HCT116 (cell line): ENCODE measurements at regions not wholly inside any gene's neighbourhood (a gene's known extent, or its start where the extent isn't known, plus 50 kb on each side); places are given as distances from the start of the nearest gene placed in this dataset.

ENCODE experiments used
- ATAC-seq: fragments of 200-7000 bp; cut with Tn5 transposase; 2 replicates; pipeline ENCODE4 v1.9.1; 2020; ENCODE audit warnings: mild to moderate bottlenecking, moderate library complexity
- BruUV-seq: library from RNA; stranded (reverse); fragments of 400-500 nt; replicated peaks from 2 replicates; lab custom pipeline; 2021; lab: Mats Ljungman, UMichigan
- CTCF ChIA-PET: fragments of 300-600 bp; sonication (Branson Sonifier 250); formaldehyde crosslinking; loops from one replicate; lab custom pipeline; 2021; ENCODE audit warnings: antibody characterized with exemption; lab: Charles Lee
- POLR2A ChIA-PET: fragments of 300-600, 350-600 bp; sonication (Branson Sonifier 250); formaldehyde crosslinking; loops from one replicate; lab custom pipeline; 2021; ENCODE audit warnings: antibody characterized with exemption; lab: Charles Lee
- RAD21 ChIA-PET, 2 experiments: fragments of 300-600 bp; sonication (Branson Sonifier 250); formaldehyde crosslinking; loops; one replicate each; lab custom pipeline; 2023; ENCODE audit warnings: low total read pairs in 2 of 2; ENCODE audit not compliant: uncharacterized antibody in 2 of 2, unreplicated experiment in 2 of 2, low non-redundant PET in 1 of 2; lab: Charles Lee
- DNase-seq: peaks from one replicate; pipeline ENCODE4 v3.0.0-alpha.2; 2010; ENCODE audit warnings: low read depth, low spot score
- H2AFZ ChIP-seq: fragments of 200-600 bp; shearing (Covaris generic), sonication (generic); 2 replicates; pipeline ENCODE4 v1.6.1; 2017; ENCODE audit warnings: low read depth, mixed run types, mixed read lengths, antibody characterized with exemption, low read length; ENCODE audit not compliant: poor library complexity, severe bottlenecking
- H3K27ac ChIP-seq: 2 replicates; pipeline ENCODE4 v1.5.1; 2012; ENCODE audit warnings: low read depth, low read length
- H3K27me3 ChIP-seq: fragments of 200-600 bp; sonication (generic); 2 replicates; pipeline ENCODE4 v1.6.1; 2016; ENCODE audit warnings: mixed run types, low read length, mixed read lengths; ENCODE audit not compliant: insufficient read depth
- H3K36me3 ChIP-seq, 2 experiments: fragments of 200-500 bp in 1 of 2; fragments of 200-600 bp in 1 of 2; sonication (Bioruptor generic) in 1 of 2; sonication (generic) in 1 of 2; 2 replicates each; pipeline versions ENCODE4 v1.5.1 to v1.6.1; 2014 to 2016; ENCODE audit warnings: low read length in 2 of 2, inconsistent platforms in 1 of 2, mixed read lengths in 1 of 2, mixed run types in 1 of 2; ENCODE audit not compliant: insufficient read depth in 2 of 2, control insufficient read depth in 1 of 2
- H3K4me1 ChIP-seq, 2 experiments: fragments of 200-600 bp in 1 of 2; sonication (generic) in 1 of 2; 2 replicates each; pipeline versions ENCODE4 v1.5.1 to v1.6.1; 2012 to 2017; ENCODE audit warnings: low read length in 2 of 2, inconsistent platforms in 1 of 2, mild to moderate bottlenecking in 1 of 2, mixed read lengths in 1 of 2, mixed run types in 1 of 2, moderate library complexity in 1 of 2; ENCODE audit not compliant: insufficient read depth in 2 of 2, control insufficient read depth in 1 of 2
- H3K4me2 ChIP-seq: fragments of 200-600 bp; sonication (generic); 2 replicates; pipeline ENCODE4 v1.6.1; 2017; ENCODE audit warnings: mixed run types, low read length, mixed read lengths
- H3K4me3 ChIP-seq, 2 experiments: fragments of 200-600 bp in 1 of 2; sonication (generic) in 1 of 2; replicated peaks in 1 of 2; 2 replicates each; pipeline ENCODE4 v1.5.1; 2011 to 2016; ENCODE audit warnings: low read length in 2 of 2, control low read depth in 1 of 2, low read depth in 1 of 2, mild to moderate bottlenecking in 1 of 2, mixed read lengths in 1 of 2, mixed run types in 1 of 2
- H3K79me2 ChIP-seq: fragments of 200-600 bp; sonication (generic); 2 replicates; pipeline ENCODE4 v1.6.1; 2017; ENCODE audit warnings: mild to moderate bottlenecking, mixed run types, low read length, moderate library complexity, mixed read lengths; ENCODE audit not compliant: insufficient read depth
- H3K9ac ChIP-seq: fragments of 200-600 bp; sonication (generic); 2 replicates; pipeline ENCODE4 v1.6.1; 2016; ENCODE audit warnings: low read length, mixed read lengths
- H3K9me2 ChIP-seq: fragments of 200-600 bp; sonication (generic), shearing (Covaris generic); 2 replicates; pipeline ENCODE4 v1.6.1; 2017; ENCODE audit warnings: mixed run types, mild to moderate bottlenecking, moderate library complexity; ENCODE audit not compliant: insufficient read depth
- H3K9me3 ChIP-seq, 2 experiments: fragments of 200-500 bp in 1 of 2; fragments of 200-600 bp in 1 of 2; sonication (Bioruptor generic) in 1 of 2; sonication (generic) in 1 of 2; 2 replicates each; pipeline ENCODE4 v1.6.1; 2014 to 2017; ENCODE audit warnings: low read length in 2 of 2, mixed read lengths in 2 of 2, inconsistent platforms in 1 of 2, low read depth in 1 of 2, mild to moderate bottlenecking in 1 of 2, mixed run types in 1 of 2, moderate library complexity in 1 of 2; ENCODE audit not compliant: control insufficient read depth in 1 of 2, insufficient read depth in 1 of 2
- H4K20me1 ChIP-seq: fragments of 200-600 bp; sonication (generic), shearing (Covaris generic); 2 replicates; pipeline ENCODE4 v1.6.1; 2017; ENCODE audit warnings: mixed run types, mild to moderate bottlenecking, moderate library complexity; ENCODE audit not compliant: insufficient read depth
- CEBPB ChIP-seq: IDR thresholded peaks from 2 replicates; pipeline ENCODE4 v1.6.1; 2012; ENCODE audit warnings: low read depth
- EGR1 ChIP-seq: IDR thresholded peaks from 2 replicates; pipeline ENCODE4 v1.6.1; 2012; ENCODE audit warnings: low read depth
- ELF1 ChIP-seq: IDR thresholded peaks from 2 replicates; pipeline ENCODE4 v1.6.1; 2012; ENCODE audit warnings: low read depth, borderline replicate concordance
- EZH2 ChIP-seq: fragments of 200-600 bp; sonication (generic); IDR thresholded peaks from 2 replicates; pipeline ENCODE4 v1.6.1; 2017; ENCODE audit warnings: antibody characterized with exemption, mixed run types
- EZH2phosphoT487 ChIP-seq: fragments of 200-600 bp; IDR thresholded peaks from 2 replicates; pipeline ENCODE4 v1.6.1; 2018; ENCODE audit warnings: antibody characterized with exemption, borderline replicate concordance
- FOSL1 ChIP-seq: IDR thresholded peaks from 2 replicates; pipeline ENCODE4 v1.6.1; 2012; ENCODE audit warnings: low read depth
- JUND ChIP-seq: IDR thresholded peaks from 2 replicates; pipeline ENCODE4 v1.6.1; 2012
- POLR2A ChIP-seq: IDR thresholded peaks from 2 replicates; pipeline ENCODE4 v1.7.0; 2011; ENCODE audit warnings: borderline replicate concordance; ENCODE audit not compliant: insufficient read depth, insufficient read length; ENCODE audit errors: extremely low read depth
- POLR2AphosphoS5 ChIP-seq: IDR thresholded peaks from 2 replicates; pipeline ENCODE4 v1.6.1; 2011; ENCODE audit warnings: mild to moderate bottlenecking, low read depth, low read length, moderate library complexity
- RAD21 ChIP-seq: IDR thresholded peaks from 2 replicates; pipeline ENCODE4 v1.6.1; 2012; ENCODE audit warnings: low read depth, mild to moderate bottlenecking
- SIN3A ChIP-seq: IDR thresholded peaks from 2 replicates; pipeline ENCODE4 v1.6.1; 2012; ENCODE audit warnings: low read depth
- SP1 ChIP-seq: IDR thresholded peaks from 2 replicates; pipeline ENCODE4 v1.6.1; 2012; ENCODE audit warnings: low read depth
- SRF ChIP-seq: IDR thresholded peaks from 2 replicates; pipeline ENCODE4 v1.6.1; 2012; ENCODE audit warnings: low read depth
- TCF7L2 ChIP-seq: IDR thresholded peaks from 2 replicates; pipeline ENCODE4 v1.7.0; 2011; ENCODE audit warnings: borderline replicate concordance, inconsistent platforms; ENCODE audit not compliant: insufficient read depth, insufficient read length; ENCODE audit errors: extremely low read depth
- YY1 ChIP-seq: IDR thresholded peaks from 2 replicates; pipeline ENCODE4 v1.6.1; 2011; ENCODE audit warnings: low read length, low read depth, moderate library complexity, mild to moderate bottlenecking; ENCODE audit not compliant: insufficient replicate concordance; ENCODE audit errors: extremely low read depth
- ZBTB33 ChIP-seq: IDR thresholded peaks from 2 replicates; pipeline ENCODE4 v1.6.1; 2011; ENCODE audit warnings: mild to moderate bottlenecking, low read length, moderate library complexity; ENCODE audit not compliant: insufficient replicate concordance; ENCODE audit errors: extremely low read depth
- ZFX ChIP-seq: fragments of 450-650 bp; IDR thresholded peaks from 2 replicates; pipeline ENCODE4 v1.6.1; 2017
- ZNF274 ChIP-seq: fragments of 200-500 bp; sonication (Bioruptor generic); IDR thresholded peaks from 2 replicates; pipeline ENCODE4 v1.6.1; 2014; ENCODE audit warnings: mild to moderate bottlenecking, low read depth, low read length, inconsistent platforms
- intact Hi-C: fragments of 100-400 bp; cut with micrococcal nuclease; formaldehyde crosslinking; loops from 2 replicates; pipeline ENCODE4 v1.10.0; 2022

- Histone ChIP-seq H4K20me1 (no peaks in the 10 kb centered on the region), H3K9me3 (no peaks in the 10 kb centered on the region), H3K27ac (no peak overlapping the region), H3K79me2 (no peaks in the 10 kb centered on the region), H3K4me1 (no peaks in the 10 kb centered on the region), H2AFZ (no peak overlapping the region), H3K27me3 (no peaks in the 10 kb centered on the region), H3K4me2 (no peak overlapping the region)
- ChIA-PET RAD21 (no interaction called here), POLR2A (no interaction called here)
- DNase-seq = no peak
- intact Hi-C loops = no loop called here
- no peak for TF ChIP-seq YY1
- TF ChIP-seq JUND = no peak
- TF ChIP-seq ZFX = no peak
- no peak for TF ChIP-seq FOSL1
- no peak for TF ChIP-seq ZNF274
- TF ChIP-seq SP1 = no peak
- TF ChIP-seq SRF = no peak
- TF ChIP-seq ZBTB33 = no peak
- TF ChIP-seq SIN3A = no peak
- no peak for TF ChIP-seq RAD21
- TF ChIP-seq POLR2AphosphoS5 = no peak
- TF ChIP-seq TCF7L2 = no peak
- TF ChIP-seq EGR1 = no peak
- TF ChIP-seq EZH2 = no peak
- TF ChIP-seq ELF1 = no peak
- TF ChIP-seq EZH2phosphoT487 = no peak
- TF ChIP-seq POLR2A = no peak
- no peak for TF ChIP-seq CEBPB
- TF ChIP-seq, all 23 proteins: peak for 0
- Histone ChIP-seq H3K4me3 (no peak overlapping the region), H3K36me3 (no peaks in the 10 kb centered on the region), H3K9ac (no peak overlapping the region), H3K9me2 (0 out of 2 replicates have a peak, but pooled peaks cover 3% of the 10 kb centered on the region)
- ATAC-seq = no peak
- CTCF ChIA-PET = no interaction called here
- no TSS peak for BruUV-seq
These were observed 75.6 kb upstream of the RFC3 start for GRCh38 chr13:33742321-33742720.
